ENCODE measurements at regions not wholly inside any gene's neighbourhood (a gene's known extent, or its start where the extent isn't known, plus 50 kb on each side); places are given as distances from the start of the nearest gene placed in this dataset.

GRCh38 chr15:29452881-29453731 is 183.5 kb upstream of the NSMCE3 start:
- Histone ChIP-seq H3K27me3 (ENCODE audit: control insufficient read depth, insufficient read depth, low read length) (no peaks in the 10 kb centered on the region), H3K36me3 (ENCODE audit: control insufficient read depth, insufficient read depth, low read length) (no peaks in the 10 kb centered on the region), H3K4me3 (ENCODE audit: low read depth, low read length) (no peak overlapping the region)
- DNase-seq (ENCODE audit: low read depth), result no peak
- no peak for FAIRE-seq
- TF ChIP-seq, protein P1, sequence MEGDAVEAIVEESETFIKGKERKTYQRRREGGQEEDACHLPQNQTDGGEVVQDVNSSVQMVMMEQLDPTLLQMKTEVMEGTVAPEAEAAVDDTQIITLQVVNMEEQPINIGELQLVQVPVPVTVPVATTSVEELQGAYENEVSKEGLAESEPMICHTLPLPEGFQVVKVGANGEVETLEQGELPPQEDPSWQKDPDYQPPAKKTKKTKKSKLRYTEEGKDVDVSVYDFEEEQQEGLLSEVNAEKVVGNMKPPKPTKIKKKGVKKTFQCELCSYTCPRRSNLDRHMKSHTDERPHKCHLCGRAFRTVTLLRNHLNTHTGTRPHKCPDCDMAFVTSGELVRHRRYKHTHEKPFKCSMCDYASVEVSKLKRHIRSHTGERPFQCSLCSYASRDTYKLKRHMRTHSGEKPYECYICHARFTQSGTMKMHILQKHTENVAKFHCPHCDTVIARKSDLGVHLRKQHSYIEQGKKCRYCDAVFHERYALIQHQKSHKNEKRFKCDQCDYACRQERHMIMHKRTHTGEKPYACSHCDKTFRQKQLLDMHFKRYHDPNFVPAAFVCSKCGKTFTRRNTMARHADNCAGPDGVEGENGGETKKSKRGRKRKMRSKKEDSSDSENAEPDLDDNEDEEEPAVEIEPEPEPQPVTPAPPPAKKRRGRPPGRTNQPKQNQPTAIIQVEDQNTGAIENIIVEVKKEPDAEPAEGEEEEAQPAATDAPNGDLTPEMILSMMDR (IDR thresholded peaks at IDR 0.05; ENCODE audit: insufficient read depth, low read length, severe bottlenecking), result no peak

GRCh38 chr15:29451201-29451781 is 181.7 kb upstream of the NSMCE3 start:
- H3K36me3 ChIP-seq (ENCODE audit: control insufficient read depth, insufficient read depth, low read length), result no peaks in the 10 kb centered on the region
- FAIRE-seq (no peak), DNase-seq (ENCODE audit: low read depth) (no peak)
- no peaks in the 10 kb centered on the region for H3K27me3 ChIP-seq (ENCODE audit: control insufficient read depth, insufficient read depth, low read length)
- TF ChIP-seq, protein P1 (IDR thresholded peaks at IDR 0.05; ENCODE audit: insufficient read depth, low read length, severe bottlenecking), result no peak
- no peak overlapping the region for H3K4me3 ChIP-seq (ENCODE audit: low read depth, low read length)

DNA sequence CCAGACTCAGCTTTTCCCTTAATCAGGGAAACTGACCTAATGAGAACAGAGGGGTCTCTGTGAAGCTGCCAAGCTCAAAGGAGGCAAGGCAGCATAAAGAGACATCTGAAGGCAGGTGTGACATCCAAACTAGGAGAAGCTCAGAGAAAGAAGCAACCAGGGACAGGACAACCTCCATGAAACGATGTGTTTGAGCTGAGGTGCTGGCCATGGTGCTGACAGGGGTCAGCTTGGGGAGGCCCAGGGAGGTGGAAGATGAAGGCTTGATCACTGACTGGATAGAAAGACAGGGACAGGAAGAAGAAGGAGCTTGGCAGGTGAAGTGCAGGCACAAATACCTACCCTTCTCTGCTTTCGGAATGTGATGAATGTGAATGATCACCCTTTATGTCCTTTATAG is 179.5 kb upstream of the NSMCE3 start:
- FAIRE-seq, result no peak
- no peak for DNase-seq (ENCODE audit: low read depth)
- Histone ChIP-seq H3K4me3 (ENCODE audit: low read depth, low read length) (no peak overlapping the region), H3K27me3 (ENCODE audit: control insufficient read depth, insufficient read depth, low read length) (no peaks in the 10 kb centered on the region), H3K36me3 (ENCODE audit: control insufficient read depth, insufficient read depth, low read length) (no peaks in the 10 kb centered on the region)
- TF ChIP-seq, protein P1 (IDR thresholded peaks at IDR 0.05; ENCODE audit: insufficient read depth, low read length, severe bottlenecking), result no peak

DNA sequence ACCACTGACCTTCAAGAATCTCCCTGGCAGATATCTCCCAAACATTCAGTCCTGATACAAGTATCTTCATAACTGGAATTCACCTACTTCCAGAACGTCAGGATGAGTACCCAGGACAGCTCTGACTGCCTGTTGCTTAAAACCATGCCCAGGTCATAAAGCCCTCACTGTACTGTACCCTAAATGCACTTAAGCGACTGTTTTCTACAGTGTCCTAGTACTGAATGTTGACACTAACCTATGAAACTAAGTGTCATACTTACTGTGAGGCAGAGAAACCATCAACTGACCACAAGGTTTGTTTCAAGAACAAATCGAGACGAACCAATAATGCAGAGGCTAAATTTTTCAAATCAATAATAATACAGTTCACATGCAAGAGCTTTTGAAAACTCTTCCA is 178.7 kb upstream of the NSMCE3 start:
- Histone ChIP-seq H3K4me3 (ENCODE audit: low read depth, low read length) (no peak overlapping the region), H3K36me3 (ENCODE audit: control insufficient read depth, insufficient read depth, low read length) (no peaks in the 10 kb centered on the region), H3K27me3 (ENCODE audit: control insufficient read depth, insufficient read depth, low read length) (no peaks in the 10 kb centered on the region)
- DNase-seq (ENCODE audit: low read depth), result no peak
- peak; percentile 52 for FAIRE-seq
- TF ChIP-seq, protein P1 (IDR thresholded peaks at IDR 0.05; ENCODE audit: insufficient read depth, low read length, severe bottlenecking), result no peak

DNA sequence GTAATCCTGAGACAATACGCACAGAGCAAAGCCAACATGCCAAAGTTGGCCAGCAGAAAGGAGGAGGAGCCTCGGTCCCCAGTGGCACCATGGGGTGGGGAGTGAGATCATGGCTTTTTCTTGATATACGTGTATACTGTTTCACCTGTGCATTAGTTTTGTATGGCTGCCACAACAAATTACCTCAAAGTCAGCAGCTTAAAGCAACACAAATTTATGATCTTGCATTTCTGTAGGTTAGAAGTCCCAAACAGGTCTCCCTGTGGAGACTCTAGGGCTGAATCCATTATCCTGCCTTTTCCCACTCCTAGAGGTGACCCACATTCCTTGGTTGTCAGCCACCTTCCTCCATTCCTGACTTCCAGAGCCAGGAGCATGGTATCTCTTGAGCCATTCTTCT is 176.9 kb upstream of the NSMCE3 start:
- no peak for DNase-seq (ENCODE audit: low read depth)
- FAIRE-seq, result no peak

More for the DNA sequence above, 176.9 kb upstream of the NSMCE3 start:
- no peaks in the 10 kb centered on the region for H3K27me3 ChIP-seq (ENCODE audit: control insufficient read depth, insufficient read depth, low read length)
- no peak overlapping the region for H3K4me3 ChIP-seq (ENCODE audit: low read depth, low read length)
- TF ChIP-seq, protein P1 (IDR thresholded peaks at IDR 0.05; ENCODE audit: insufficient read depth, low read length, severe bottlenecking), result no peak
- no peaks in the 10 kb centered on the region for H3K36me3 ChIP-seq (ENCODE audit: control insufficient read depth, insufficient read depth, low read length)
